HepG2 (cell line): ENCODE measurements at regions not wholly inside any gene's neighbourhood (a gene's known extent, or its start where the extent isn't known, plus 50 kb on each side); places are given as distances from the start of the nearest gene placed in this dataset.

Experiments used
- ATAC-seq: fragments of 200-7000 bp; cut with Tn5 transposase; 3 replicates; pipeline ENCODE4 v1.9.1; 2020; ENCODE audit warnings: mild to moderate bottlenecking, moderate library complexity
- BruUV-seq: library from RNA; stranded (reverse); fragments of 400-500 nt; replicated peaks from 2 replicates; lab custom pipeline; 2021; lab: Mats Ljungman, UMichigan
- CTCF ChIA-PET: fragments of 300-600 bp; formaldehyde crosslinking; extraction: SDS; loops from one replicate; lab custom pipeline; 2021; ENCODE audit warnings: low total read pairs, inconsistent platforms, low intra/inter-chr PET ratio; lab: Yijun Ruan, JAX
- POLR2A ChIA-PET: fragments of 350-600 bp; sonication (Branson Sonifier 250); formaldehyde crosslinking; loops from one replicate; lab custom pipeline; 2020; ENCODE audit warnings: antibody characterized with exemption, inconsistent platforms; lab: Yijun Ruan, JAX
- DNase-seq: peaks from one replicate; pipeline ENCODE4 v3.0.0-alpha.2; 2015; ENCODE audit warnings: low spot score
- FAIRE-seq: peaks from 3 replicates; lab custom pipeline; 2011; peaks lifted over from hg19 to GRCh38; lab: Jason Lieb, UNC
- H2AFZ ChIP-seq: one replicate; pipeline ENCODE4 v1.6.1; 2011; ENCODE audit warnings: low read length, inconsistent platforms
- H3K27ac ChIP-seq: fragments of 300-600 bp; 3 replicates; pipeline ENCODE4 v1.8.0; 2011; ENCODE audit warnings: mixed run types, mild to moderate bottlenecking, mixed read lengths, low read length, inconsistent platforms; ENCODE audit not compliant: insufficient read depth; ENCODE audit errors: extremely low read length
- H3K27me3 ChIP-seq, 2 experiments: fragments of 200-600 bp in 1 of 2; 2 replicates in 1 of 2; 3 replicates in 1 of 2; pipeline versions ENCODE4 v1.6.0 to v1.8.0; 2011; ENCODE audit warnings: low read length in 2 of 2, mild to moderate bottlenecking in 2 of 2, moderate library complexity in 2 of 2, inconsistent platforms in 1 of 2; ENCODE audit not compliant: insufficient read depth in 2 of 2, control insufficient read depth in 1 of 2
- H3K36me3 ChIP-seq, 2 experiments: fragments of 200-600 bp in 1 of 2; replicated peaks in 1 of 2; 2 replicates in 1 of 2; 3 replicates in 1 of 2; pipeline versions ENCODE4 v1.5.1 to v1.8.0; 2011; ENCODE audit warnings: low read length in 2 of 2, inconsistent platforms in 1 of 2; ENCODE audit not compliant: insufficient read depth in 2 of 2, control insufficient read depth in 1 of 2
- H3K4me1 ChIP-seq: 2 replicates; pipeline ENCODE4 v1.5.1; 2012; ENCODE audit warnings: low read length, inconsistent platforms; ENCODE audit not compliant: insufficient read depth
- H3K4me2 ChIP-seq: 2 replicates; pipeline ENCODE4 v1.6.0; 2011; ENCODE audit warnings: low read depth, low read length, inconsistent platforms
- H3K4me3 ChIP-seq, 3 experiments: fragments of 200-600 bp in 1 of 3; sonication (generic), shearing (Covaris generic) in 1 of 3; replicated peaks in 1 of 3; 2 replicates each; pipeline ENCODE4 v1.5.1; 2011 to 2016; ENCODE audit warnings: low read length in 3 of 3, inconsistent platforms in 2 of 3, low read depth in 2 of 3, mild to moderate bottlenecking in 2 of 3, control low read depth in 1 of 3, mixed read lengths in 1 of 3; ENCODE audit not compliant: insufficient read depth in 1 of 3
- H3K79me2 ChIP-seq: one replicate; pipeline ENCODE4 v1.6.1; 2011; ENCODE audit warnings: low read length, inconsistent platforms; ENCODE audit not compliant: insufficient read depth
- H3K9ac ChIP-seq: 2 replicates; pipeline ENCODE4 v1.6.0; 2011; ENCODE audit warnings: mild to moderate bottlenecking, low read depth, low read length, inconsistent platforms; ENCODE audit not compliant: insufficient read depth
- H3K9me3 ChIP-seq: 2 replicates; pipeline ENCODE4 v1.5.1; 2012; ENCODE audit warnings: mild to moderate bottlenecking, low read length
- H4K20me1 ChIP-seq: 2 replicates; pipeline ENCODE4 v1.6.0; 2011; ENCODE audit warnings: inconsistent platforms, mild to moderate bottlenecking, low read length, moderate library complexity; ENCODE audit not compliant: insufficient read depth
- CENPX ChIP-seq: sonication (generic); formaldehyde crosslinking; IDR thresholded peaks from 2 replicates; pipeline ENCODE4 v1.9.0; 2021; ENCODE audit warnings: mild to moderate bottlenecking, missing genetic modification reagents, moderate library complexity
- FOXP1 ChIP-seq, 2 experiments: fragments of 450-650 bp in 1 of 2; IDR thresholded peaks; 2 replicates each; pipeline ENCODE4 v1.6.1; 2017 to 2018; ENCODE audit warnings: antibody characterized with exemption in 1 of 2
- GABPA ChIP-seq, 2 experiments: IDR thresholded peaks; 2 replicates each; pipeline ENCODE4 v1.6.1; 2011 to 2016; ENCODE audit warnings: low read depth in 2 of 2, low read length in 1 of 2, missing biosample characterization in 1 of 2, missing genetic modification characterization in 1 of 2
- KAT8 ChIP-seq: IDR thresholded peaks from 2 replicates; pipeline ENCODE4 v1.6.1; 2016; ENCODE audit warnings: missing genetic modification reagents, missing compliant biosample characterization
- NFIC ChIP-seq: IDR thresholded peaks from 2 replicates; pipeline ENCODE4 v1.6.1; 2012; ENCODE audit warnings: mild to moderate bottlenecking, low read length, inconsistent platforms
- SATB2 ChIP-seq: sonication (generic); formaldehyde crosslinking; IDR thresholded peaks from 2 replicates; pipeline ENCODE4 v1.5.0; 2020; ENCODE audit warnings: missing genetic modification reagents
- SUZ12 ChIP-seq: fragments of 150-350 bp; IDR thresholded peaks from 2 replicates; pipeline ENCODE4 v1.6.1; 2014; ENCODE audit warnings: low read depth, low read length
- TRIM24 ChIP-seq: sonication (generic); formaldehyde crosslinking; IDR thresholded peaks from 2 replicates; pipeline ENCODE4 v1.8.0; 2022; ENCODE audit warnings: mild to moderate bottlenecking, missing genetic modification reagents
- ZNF235 ChIP-seq: sonication (generic); formaldehyde crosslinking; IDR thresholded peaks from 2 replicates; pipeline ENCODE4 v1.8.1; 2023; ENCODE audit warnings: mild to moderate bottlenecking, missing genetic modification reagents, borderline replicate concordance
- ZNF331 ChIP-seq: sonication (generic); formaldehyde crosslinking; IDR thresholded peaks from 2 replicates; pipeline ENCODE4 v1.4.0; 2020; ENCODE audit warnings: missing genetic modification reagents
- ZNF496 ChIP-seq: sonication (generic); formaldehyde crosslinking; IDR thresholded peaks from 2 replicates; pipeline ENCODE4 v1.8.1; 2023; ENCODE audit warnings: mild to moderate bottlenecking, moderate library complexity, missing genetic modification reagents; ENCODE audit not compliant: insufficient replicate concordance
- ZNF740 ChIP-seq: sonication (generic); formaldehyde crosslinking; IDR thresholded peaks from 2 replicates; pipeline ENCODE4 v1.4.0; 2020; ENCODE audit warnings: missing genetic modification reagents
- ZNF800 ChIP-seq: sonication (generic); formaldehyde crosslinking; IDR thresholded peaks from 2 replicates; pipeline ENCODE4 v1.4.0; 2020; ENCODE audit warnings: missing genetic modification reagents
- WGBS: methylation state at CpG from one replicate; pipeline ENCODE4 v1.1.6; 2017; ENCODE audit warnings: low lambda C conversion rate; 5-methylcytosine and 5-hydroxymethylcytosine counted together
- in situ Hi-C: cut with HindIII; loops from 2 replicates; pipeline ENCODE4 v1.10.0; 2017; ENCODE audit warnings: low pct_unique_long_range_greater_than_20kb; ENCODE audit not compliant: extremely low pct_ligation_motif_present
- intact Hi-C: fragments of 100-400 bp; cut with micrococcal nuclease; formaldehyde crosslinking; loops from one replicate; pipeline ENCODE4 v1.10.0; 2022; ENCODE audit not compliant: unreplicated experiment
- TF ChIP-seq, protein P1 (sequence below): sonication (generic); formaldehyde crosslinking; conservative IDR thresholded peaks from 2 replicates; pipeline ENCODE4 v1.5.0; 2020; ENCODE audit warnings: missing genetic modification reagents
- TF ChIP-seq, protein P2 (sequence below): sonication (generic); formaldehyde crosslinking; IDR thresholded peaks from 2 replicates; pipeline ENCODE4 v1.5.1; 2020; ENCODE audit warnings: missing genetic modification reagents, mild to moderate bottlenecking, borderline replicate concordance
- TF ChIP-seq, protein P3 (sequence below): sonication (generic); formaldehyde crosslinking; conservative IDR thresholded peaks from 2 replicates; pipeline ENCODE4 v1.4.0; 2020; ENCODE audit warnings: missing genetic modification reagents

- no peak overlapping the region for H3K9ac ChIP-seq
- DNase-seq (no peak), FAIRE-seq (no peak), ATAC-seq (no peak)
- no peaks in the 10 kb centered on the region for H3K27me3 ChIP-seq
- ChIA-PET CTCF (no interaction called here), POLR2A (no interaction called here)
- in situ Hi-C loops (no loop called here), intact Hi-C loops (no loop called here)
- H2AFZ ChIP-seq: no peak overlapping the region
- no TSS peak for BruUV-seq
- H3K36me3 ChIP-seq: no peaks in the 10 kb centered on the region
- H3K4me1 ChIP-seq: no peaks in the 10 kb centered on the region
- TF ChIP-seq CENPX (CRISPR knock-in tag) (no peak), ZNF235 (CRISPR knock-in tag) (no peak), SUZ12 (no peak), ZNF740 (CRISPR knock-in tag) (no peak), ZNF331 (CRISPR knock-in tag) (no peak), GABPA (IDR thresholded peaks at IDR 0.05; ENCODE audit: low read depth, low read length) (no peak), GABPA (CRISPR knock-in tag; IDR thresholded peaks at IDR 0.05; ENCODE audit: low read depth) (no peak), ZNF496 (CRISPR knock-in tag) (no peak), ZNF800 (CRISPR knock-in tag) (no peak), SATB2 (CRISPR knock-in tag) (no peak), TRIM24 (CRISPR knock-in tag) (no peak), NFIC (no peak), KAT8 (CRISPR knock-in tag) (no peak), FOXP1 (IDR thresholded peaks at IDR 0.05) (no peak), FOXP1 (CRISPR knock-in tag; IDR thresholded peaks at IDR 0.05) (no peak)
- TF ChIP-seq, protein P1, sequence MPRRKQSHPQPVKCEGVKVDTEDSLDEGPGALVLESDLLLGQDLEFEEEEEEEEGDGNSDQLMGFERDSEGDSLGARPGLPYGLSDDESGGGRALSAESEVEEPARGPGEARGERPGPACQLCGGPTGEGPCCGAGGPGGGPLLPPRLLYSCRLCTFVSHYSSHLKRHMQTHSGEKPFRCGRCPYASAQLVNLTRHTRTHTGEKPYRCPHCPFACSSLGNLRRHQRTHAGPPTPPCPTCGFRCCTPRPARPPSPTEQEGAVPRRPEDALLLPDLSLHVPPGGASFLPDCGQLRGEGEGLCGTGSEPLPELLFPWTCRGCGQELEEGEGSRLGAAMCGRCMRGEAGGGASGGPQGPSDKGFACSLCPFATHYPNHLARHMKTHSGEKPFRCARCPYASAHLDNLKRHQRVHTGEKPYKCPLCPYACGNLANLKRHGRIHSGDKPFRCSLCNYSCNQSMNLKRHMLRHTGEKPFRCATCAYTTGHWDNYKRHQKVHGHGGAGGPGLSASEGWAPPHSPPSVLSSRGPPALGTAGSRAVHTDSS (CRISPR knock-in tag): no peak
- TF ChIP-seq, protein P2, sequence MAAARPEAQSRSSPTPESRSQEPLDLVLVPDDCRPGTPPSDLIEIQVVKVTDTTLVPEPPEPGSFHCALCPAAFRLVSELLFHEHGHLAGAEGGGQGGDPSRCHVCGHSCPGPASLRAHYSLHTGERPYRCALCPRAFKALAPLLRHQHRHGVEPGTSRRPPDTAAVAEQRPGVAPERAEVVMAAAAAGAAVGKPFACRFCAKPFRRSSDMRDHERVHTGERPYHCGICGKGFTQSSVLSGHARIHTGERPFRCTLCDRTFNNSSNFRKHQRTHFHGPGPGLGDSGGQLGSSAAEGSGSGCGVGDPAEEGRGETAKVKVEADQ (CRISPR knock-in tag): no peak
- TF ChIP-seq, protein P3, sequence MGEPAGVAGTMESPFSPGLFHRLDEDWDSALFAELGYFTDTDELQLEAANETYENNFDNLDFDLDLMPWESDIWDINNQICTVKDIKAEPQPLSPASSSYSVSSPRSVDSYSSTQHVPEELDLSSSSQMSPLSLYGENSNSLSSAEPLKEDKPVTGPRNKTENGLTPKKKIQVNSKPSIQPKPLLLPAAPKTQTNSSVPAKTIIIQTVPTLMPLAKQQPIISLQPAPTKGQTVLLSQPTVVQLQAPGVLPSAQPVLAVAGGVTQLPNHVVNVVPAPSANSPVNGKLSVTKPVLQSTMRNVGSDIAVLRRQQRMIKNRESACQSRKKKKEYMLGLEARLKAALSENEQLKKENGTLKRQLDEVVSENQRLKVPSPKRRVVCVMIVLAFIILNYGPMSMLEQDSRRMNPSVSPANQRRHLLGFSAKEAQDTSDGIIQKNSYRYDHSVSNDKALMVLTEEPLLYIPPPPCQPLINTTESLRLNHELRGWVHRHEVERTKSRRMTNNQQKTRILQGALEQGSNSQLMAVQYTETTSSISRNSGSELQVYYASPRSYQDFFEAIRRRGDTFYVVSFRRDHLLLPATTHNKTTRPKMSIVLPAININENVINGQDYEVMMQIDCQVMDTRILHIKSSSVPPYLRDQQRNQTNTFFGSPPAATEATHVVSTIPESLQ: no peak
- H3K4me3 ChIP-seq: no peak overlapping the region
- 6% methylated on average over 2 of the region's 2 CpGs for WGBS
- no peaks in the 10 kb centered on the region for H3K9me3 ChIP-seq
- H4K20me1 ChIP-seq: no peaks in the 10 kb centered on the region
- H3K27ac ChIP-seq: no peak overlapping the region
- H3K4me2 ChIP-seq: no peak overlapping the region
- no peaks in the 10 kb centered on the region for H3K79me2 ChIP-seq
Observed at GRCh38 chr2:133680343-133681049, 112.2 kb upstream of the NCKAP5 start.
